ENCODE measurements at regions not wholly inside any gene's neighbourhood (a gene's known extent, or its start where the extent isn't known, plus 50 kb on each side); places are given as distances from the start of the nearest gene placed in this dataset.

DNA sequence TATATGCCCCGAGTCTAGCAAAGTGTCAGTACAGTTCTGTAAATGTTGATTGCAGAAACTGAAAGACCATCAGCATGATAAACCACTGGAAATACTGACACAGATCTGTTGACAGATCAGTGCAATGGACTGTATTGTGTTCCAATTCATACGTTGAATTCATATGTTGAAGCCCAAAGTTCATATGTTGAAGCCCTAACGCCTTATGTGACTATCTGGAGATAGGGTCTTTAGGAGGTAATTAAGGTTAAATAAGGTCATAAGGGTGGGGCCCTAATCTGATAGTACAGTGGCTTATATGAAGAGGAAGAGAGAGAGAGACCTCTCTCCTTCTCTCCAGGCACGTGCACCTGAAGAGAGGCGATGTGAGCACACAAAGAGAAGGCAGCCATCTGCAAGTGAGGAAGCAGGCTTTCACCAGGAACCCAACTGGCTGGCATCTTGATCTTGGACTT, 144.7 kb downstream of the MRPL39 start:
- TF ChIP-seq, protein P1, sequence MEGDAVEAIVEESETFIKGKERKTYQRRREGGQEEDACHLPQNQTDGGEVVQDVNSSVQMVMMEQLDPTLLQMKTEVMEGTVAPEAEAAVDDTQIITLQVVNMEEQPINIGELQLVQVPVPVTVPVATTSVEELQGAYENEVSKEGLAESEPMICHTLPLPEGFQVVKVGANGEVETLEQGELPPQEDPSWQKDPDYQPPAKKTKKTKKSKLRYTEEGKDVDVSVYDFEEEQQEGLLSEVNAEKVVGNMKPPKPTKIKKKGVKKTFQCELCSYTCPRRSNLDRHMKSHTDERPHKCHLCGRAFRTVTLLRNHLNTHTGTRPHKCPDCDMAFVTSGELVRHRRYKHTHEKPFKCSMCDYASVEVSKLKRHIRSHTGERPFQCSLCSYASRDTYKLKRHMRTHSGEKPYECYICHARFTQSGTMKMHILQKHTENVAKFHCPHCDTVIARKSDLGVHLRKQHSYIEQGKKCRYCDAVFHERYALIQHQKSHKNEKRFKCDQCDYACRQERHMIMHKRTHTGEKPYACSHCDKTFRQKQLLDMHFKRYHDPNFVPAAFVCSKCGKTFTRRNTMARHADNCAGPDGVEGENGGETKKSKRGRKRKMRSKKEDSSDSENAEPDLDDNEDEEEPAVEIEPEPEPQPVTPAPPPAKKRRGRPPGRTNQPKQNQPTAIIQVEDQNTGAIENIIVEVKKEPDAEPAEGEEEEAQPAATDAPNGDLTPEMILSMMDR (IDR thresholded peaks at IDR 0.05) = no peak
- DNase-seq (ENCODE audit: low spot score) = no peak
- Histone ChIP-seq H3K4me3 (no peak overlapping the region), H3K27ac (no peak overlapping the region)

DNA sequence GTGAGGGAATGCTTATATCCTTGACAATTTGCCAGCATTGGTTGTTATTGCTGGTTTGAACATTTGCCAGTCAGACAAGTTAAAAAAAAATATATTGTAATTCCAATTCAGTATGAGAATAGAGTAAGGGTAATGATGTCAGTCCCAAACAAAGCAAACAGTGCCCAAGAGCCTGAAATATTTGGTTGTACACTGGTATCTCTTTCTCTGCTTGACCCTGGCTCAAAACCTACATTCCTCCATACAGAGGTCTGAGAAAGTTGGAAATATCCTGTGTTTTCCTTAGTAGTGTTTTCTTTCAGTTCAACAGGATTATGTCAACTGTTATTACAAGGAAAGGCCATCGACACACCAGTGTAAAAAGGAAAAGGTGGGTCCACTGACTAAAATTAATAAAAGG, 145.6 kb downstream of the MRPL39 start:
- TF ChIP-seq, protein P1 (IDR thresholded peaks at IDR 0.05) = no peak
- Histone ChIP-seq H3K27ac (no peak overlapping the region), H3K4me3 (no peak overlapping the region)
- no peak for DNase-seq (ENCODE audit: low spot score)

- TF ChIP-seq, protein P1 (IDR thresholded peaks at IDR 0.05) = no peak
- H3K4me3 ChIP-seq = no peak overlapping the region
- no peak for DNase-seq (ENCODE audit: low spot score)
- no peak overlapping the region for H3K27ac ChIP-seq
Observed at GRCh38 chr21:25459993-25460392, 147.3 kb downstream of the MRPL39 start.

- no peak for DNase-seq (ENCODE audit: low spot score)
- no peak overlapping the region for H3K27ac ChIP-seq
- TF ChIP-seq, protein P1 (IDR thresholded peaks at IDR 0.05) = no peak
- no peak overlapping the region for H3K4me3 ChIP-seq
Observed at GRCh38 chr21:25459365-25459764, 147.9 kb downstream of the MRPL39 start.

GRCh38 chr21:25458484-25458883, 148.8 kb downstream of the MRPL39 start:
- H3K27ac ChIP-seq = no peak overlapping the region
- no peak for DNase-seq (ENCODE audit: low spot score)
- TF ChIP-seq, protein P1 (IDR thresholded peaks at IDR 0.05) = no peak
- no peak overlapping the region for H3K4me3 ChIP-seq

- TF ChIP-seq, protein P1 (IDR thresholded peaks at IDR 0.05) = no peak
- Histone ChIP-seq H3K27ac (no peak overlapping the region), H3K4me3 (no peak overlapping the region)
- no peak for DNase-seq (ENCODE audit: low spot score)
Observed at GRCh38 chr21:25457946-25458345, 149.3 kb downstream of the MRPL39 start.

DNA sequence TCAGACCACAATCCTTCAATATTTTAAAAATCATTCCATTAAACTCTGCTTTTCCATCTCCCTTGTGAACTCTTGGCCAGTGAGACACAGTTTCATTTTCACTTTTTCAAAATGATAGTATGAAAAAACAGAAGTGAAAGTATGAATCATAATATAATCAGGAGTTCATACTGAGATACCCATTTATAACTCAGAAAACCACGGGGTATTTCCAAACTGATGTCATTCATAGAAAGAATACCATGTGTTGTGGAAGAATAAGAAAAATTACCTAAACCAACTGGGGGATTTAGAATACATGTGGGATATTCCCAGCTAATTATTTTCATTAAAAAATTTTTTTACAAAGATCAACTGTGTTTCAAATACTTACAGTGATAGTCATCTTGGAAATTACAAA, 149.9 kb downstream of the MRPL39 start:
- Histone ChIP-seq H3K4me3 (no peak overlapping the region), H3K27ac (no peak overlapping the region)
- TF ChIP-seq, protein P1 (IDR thresholded peaks at IDR 0.05) = no peak
- no peak for DNase-seq (ENCODE audit: low spot score)
